ENCODE measurements at regions not wholly inside any gene's neighbourhood (a gene's known extent, or its start where the extent isn't known, plus 50 kb on each side); places are given as distances from the start of the nearest gene placed in this dataset.

- H3K27me3 Mint-ChIP-seq = peaks cover 19 to 25% of the 10 kb centered on the region in 2 donors
- H3K4me1 Mint-ChIP-seq = no peaks in the 10 kb centered on the region
- Histone ChIP-seq H3K9me3 (no peaks in the 10 kb centered on the region), H3K4me3 (ENCODE audit: control insufficient read depth in 1 of 2, extremely low read depth in 1 of 2, low read length in 1 of 2) (no peak overlapping the region), H3K4me1 (ENCODE audit: control insufficient read depth in 1 of 2, extremely low read depth in 1 of 2, insufficient read depth in 2 of 2, low read length in 2 of 2) (no peaks in the 10 kb centered on the region), H3K27ac (ENCODE audit: low read length) (no peak overlapping the region), H3K27me3 (replicated peaks in 1 of 2; ENCODE audit: control insufficient read depth in 2 of 2, extremely low read depth in 1 of 2, insufficient read depth in 2 of 2, low read length in 1 of 2) (peaks cover 0 to 10% of the 10 kb centered on the region in 2 experiments), H3K36me3 (ENCODE audit: control insufficient read depth in 2 of 2, extremely low read depth in 1 of 2, insufficient read depth in 1 of 2, low read length in 1 of 2) (no peaks in the 10 kb centered on the region)
- no peaks in the 10 kb centered on the region for H3K36me3 Mint-ChIP-seq
- POLR2A ChIA-PET = no interaction called here
- no peak for DNase-seq
- no peak overlapping the region for H3K27ac Mint-ChIP-seq
- H3K4me3 Mint-ChIP-seq = no peak overlapping the region
- CTCF ChIA-PET = no interaction called here
- ATAC-seq (replicated peaks in 1 of 4) = no peak
- peaks cover 0 to 3% (median 0%) of the 10 kb centered on the region in 3 donors for H3K9me3 Mint-ChIP-seq
- no CpG with 5 or more reads among the region's 2 CpGs for WGBS (ENCODE audit: insufficient coverage)
Measured at GRCh38 chr2:136517716-136518115, 247.6 kb upstream of the THSD7B start.

GRCh38 chr2:136510244-136510643 lies 255.1 kb upstream of the THSD7B start:
- Mint-ChIP-seq H3K9me3 (peaks cover 0 to 3% (median 0%) of the 10 kb centered on the region in 3 donors), H3K27ac (no peak overlapping the region), H3K4me3 (no peak overlapping the region), H3K27me3 (peaks cover 11 to 22% of the 10 kb centered on the region in 2 donors), H3K4me1 (no peaks in the 10 kb centered on the region), H3K36me3 (no peaks in the 10 kb centered on the region)
- H3K4me3 ChIP-seq (ENCODE audit: control insufficient read depth in 1 of 2, extremely low read depth in 1 of 2, low read length in 1 of 2) = no peak overlapping the region
- H3K9me3 ChIP-seq = no peaks in the 10 kb centered on the region
- H3K4me1 ChIP-seq (ENCODE audit: control insufficient read depth in 1 of 2, extremely low read depth in 1 of 2, insufficient read depth in 2 of 2, low read length in 2 of 2) = no peaks in the 10 kb centered on the region
- H3K27me3 ChIP-seq (replicated peaks in 1 of 2; ENCODE audit: control insufficient read depth in 2 of 2, extremely low read depth in 1 of 2, insufficient read depth in 2 of 2, low read length in 1 of 2) = peaks cover 0 to 14% of the 10 kb centered on the region in 2 experiments
- DNase-seq (no peak), ATAC-seq (replicated peaks in 1 of 4) (no peak)
- no peak overlapping the region for H3K27ac ChIP-seq (ENCODE audit: low read length)
- H3K36me3 ChIP-seq (ENCODE audit: control insufficient read depth in 2 of 2, extremely low read depth in 1 of 2, insufficient read depth in 1 of 2, low read length in 1 of 2) = no peaks in the 10 kb centered on the region
- CTCF ChIA-PET = no interaction called here
- POLR2A ChIA-PET = no interaction called here

DNA sequence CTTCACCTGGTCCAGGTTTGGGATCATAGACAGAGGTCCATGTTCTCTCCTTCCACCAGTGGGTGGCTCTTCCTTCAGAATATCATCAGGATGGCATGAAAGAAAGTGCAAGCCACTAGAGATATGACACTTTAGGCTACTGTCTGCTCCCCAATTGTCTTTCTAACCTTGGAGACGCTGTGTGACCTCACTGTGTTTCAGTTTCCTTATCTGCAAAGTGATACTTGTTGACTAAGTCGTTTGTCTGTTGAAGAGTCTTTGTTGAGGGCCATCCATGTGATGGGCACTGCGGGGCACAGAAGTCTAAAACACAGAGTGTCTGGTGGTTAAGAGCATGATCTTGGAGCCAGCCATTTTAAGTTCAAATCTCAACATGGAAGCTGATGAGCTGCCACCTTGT lies 259.9 kb upstream of the THSD7B start:
- Histone ChIP-seq H3K36me3 (ENCODE audit: control insufficient read depth in 2 of 2, extremely low read depth in 1 of 2, insufficient read depth in 1 of 2, low read length in 1 of 2) (no peaks in the 10 kb centered on the region), H3K27me3 (replicated peaks in 1 of 2; ENCODE audit: control insufficient read depth in 2 of 2, extremely low read depth in 1 of 2, insufficient read depth in 2 of 2, low read length in 1 of 2) (peaks cover 0 to 9% of the 10 kb centered on the region in 2 experiments), H3K4me3 (ENCODE audit: control insufficient read depth in 1 of 2, extremely low read depth in 1 of 2, low read length in 1 of 2) (no peak overlapping the region), H3K9me3 (no peaks in the 10 kb centered on the region), H3K27ac (ENCODE audit: low read length) (no peak overlapping the region), H3K4me1 (ENCODE audit: control insufficient read depth in 1 of 2, extremely low read depth in 1 of 2, insufficient read depth in 2 of 2, low read length in 2 of 2) (no peaks in the 10 kb centered on the region)
- no peak for ATAC-seq (replicated peaks in 1 of 4)
- H3K27ac Mint-ChIP-seq = no peak overlapping the region
- H3K27me3 Mint-ChIP-seq = peaks cover 7 to 9% of the 10 kb centered on the region in 2 donors
- WGBS (ENCODE audit: insufficient coverage) = no CpG with 5 or more reads among the region's 3 CpGs
- H3K36me3 Mint-ChIP-seq = no peaks in the 10 kb centered on the region
- H3K4me1 Mint-ChIP-seq = no peaks in the 10 kb centered on the region
- no peaks in the 10 kb centered on the region for H3K9me3 Mint-ChIP-seq
- no peak overlapping the region for H3K4me3 Mint-ChIP-seq
- ChIA-PET CTCF (no interaction called here), POLR2A (no interaction called here)
- no peak for DNase-seq

DNA sequence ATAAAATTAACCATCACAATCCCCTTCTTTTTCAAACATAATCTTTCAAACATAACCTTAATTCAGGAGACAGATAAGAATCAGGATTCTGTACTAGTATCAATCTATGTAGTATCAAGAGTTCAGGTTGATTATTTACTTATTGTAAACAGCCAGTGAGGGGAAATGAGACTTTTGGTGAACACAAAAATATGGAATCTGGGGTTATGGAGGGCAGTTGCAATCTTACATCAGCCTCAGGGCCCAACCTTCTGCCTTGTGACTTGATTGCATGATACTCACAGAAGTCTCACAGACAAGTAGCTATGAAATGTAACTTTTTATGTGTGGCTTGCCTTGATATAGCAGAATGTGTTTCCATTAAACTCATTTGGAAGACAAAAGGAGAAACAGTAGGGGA lies 262.7 kb upstream of the THSD7B start:
- H3K27me3 ChIP-seq (replicated peaks in 1 of 2; ENCODE audit: control insufficient read depth in 2 of 2, extremely low read depth in 1 of 2, insufficient read depth in 2 of 2, low read length in 1 of 2) = peaks cover 0 to 4% of the 10 kb centered on the region in 2 experiments
- Mint-ChIP-seq H3K36me3 (no peaks in the 10 kb centered on the region), H3K4me1 (no peaks in the 10 kb centered on the region), H3K27me3 (peaks cover 2 to 4% of the 10 kb centered on the region in 2 donors), H3K9me3 (no peaks in the 10 kb centered on the region), H3K4me3 (no peak overlapping the region), H3K27ac (no peak overlapping the region)
- DNase-seq (no peak), ATAC-seq (replicated peaks in 1 of 4) (no peak)
- no peak overlapping the region for H3K4me3 ChIP-seq (ENCODE audit: control insufficient read depth in 1 of 2, extremely low read depth in 1 of 2, low read length in 1 of 2)
- ChIA-PET CTCF (no interaction called here), POLR2A (interaction anchor here in 1 of 2 donors (0.6 kb wide), 1 partner anchor 1202 kb away, joined by 3 read pairs; no protein-coding TSS in a partner anchor)
- no peaks in the 10 kb centered on the region for H3K9me3 ChIP-seq
- no peaks in the 10 kb centered on the region for H3K36me3 ChIP-seq (ENCODE audit: control insufficient read depth in 2 of 2, extremely low read depth in 1 of 2, insufficient read depth in 1 of 2, low read length in 1 of 2)
- no peaks in the 10 kb centered on the region for H3K4me1 ChIP-seq (ENCODE audit: control insufficient read depth in 1 of 2, extremely low read depth in 1 of 2, insufficient read depth in 2 of 2, low read length in 2 of 2)
- no peak overlapping the region for H3K27ac ChIP-seq (ENCODE audit: low read length)

- H3K4me1 ChIP-seq (ENCODE audit: control insufficient read depth in 1 of 2, extremely low read depth in 1 of 2, insufficient read depth in 2 of 2, low read length in 2 of 2) = no peaks in the 10 kb centered on the region
- H3K27ac ChIP-seq (ENCODE audit: low read length) = no peak overlapping the region
- ATAC-seq (replicated peaks in 1 of 4) (no peak), DNase-seq (no peak)
- Mint-ChIP-seq H3K4me3 (no peak overlapping the region), H3K36me3 (no peaks in the 10 kb centered on the region), H3K27me3 (peaks cover 9 to 22% of the 10 kb centered on the region in 2 donors), H3K27ac (no peak overlapping the region), H3K4me1 (no peaks in the 10 kb centered on the region), H3K9me3 (peaks cover 0 to 4% (median 0%) of the 10 kb centered on the region in 3 donors)
- H3K4me3 ChIP-seq (ENCODE audit: control insufficient read depth in 1 of 2, extremely low read depth in 1 of 2, low read length in 1 of 2) = no peak overlapping the region
- no CpG with 5 or more reads among the region's 3 CpGs for WGBS (ENCODE audit: insufficient coverage)
- POLR2A ChIA-PET = no interaction called here
- H3K36me3 ChIP-seq (ENCODE audit: control insufficient read depth in 2 of 2, extremely low read depth in 1 of 2, insufficient read depth in 1 of 2, low read length in 1 of 2) = no peaks in the 10 kb centered on the region
- peaks cover 0 to 10% of the 10 kb centered on the region in 2 experiments for H3K27me3 ChIP-seq (replicated peaks in 1 of 2; ENCODE audit: control insufficient read depth in 2 of 2, extremely low read depth in 1 of 2, insufficient read depth in 2 of 2, low read length in 1 of 2)
- CTCF ChIA-PET = no interaction called here
- no peaks in the 10 kb centered on the region for H3K9me3 ChIP-seq
Measured at GRCh38 chr2:136497709-136498108, 267.6 kb upstream of the THSD7B start.

GRCh38 chr2:136496966-136497365 lies 268.4 kb upstream of the THSD7B start:
- H3K4me1 ChIP-seq (ENCODE audit: control insufficient read depth in 1 of 2, extremely low read depth in 1 of 2, insufficient read depth in 2 of 2, low read length in 2 of 2) = no peaks in the 10 kb centered on the region
- H3K27me3 ChIP-seq (replicated peaks in 1 of 2; ENCODE audit: control insufficient read depth in 2 of 2, extremely low read depth in 1 of 2, insufficient read depth in 2 of 2, low read length in 1 of 2) = peaks cover 0 to 13% of the 10 kb centered on the region in 2 experiments
- DNase-seq = no peak
- no CpG with 5 or more reads among the region's 5 CpGs for WGBS (ENCODE audit: insufficient coverage)
- no peaks in the 10 kb centered on the region for H3K36me3 ChIP-seq (ENCODE audit: control insufficient read depth in 2 of 2, extremely low read depth in 1 of 2, insufficient read depth in 1 of 2, low read length in 1 of 2)
- H3K9me3 Mint-ChIP-seq = peaks cover 0 to 4% (median 0%) of the 10 kb centered on the region in 3 donors
- no peak overlapping the region for H3K4me3 ChIP-seq (ENCODE audit: control insufficient read depth in 1 of 2, extremely low read depth in 1 of 2, low read length in 1 of 2)
- peaks cover 9 to 25% of the 10 kb centered on the region in 2 donors for H3K27me3 Mint-ChIP-seq
- ATAC-seq (replicated peaks in 1 of 4) = no peak
- H3K36me3 Mint-ChIP-seq = no peaks in the 10 kb centered on the region
- H3K4me1 Mint-ChIP-seq = no peaks in the 10 kb centered on the region
- H3K27ac Mint-ChIP-seq = no peak overlapping the region
- ChIA-PET POLR2A (interaction anchor here in 1 of 2 donors (0.5 kb wide), 1 partner anchor 1882 kb away, joined by 6 read pairs; no protein-coding TSS in a partner anchor), CTCF (no interaction called here)
- H3K9me3 ChIP-seq = no peaks in the 10 kb centered on the region
- no peak overlapping the region for H3K27ac ChIP-seq (ENCODE audit: low read length)
- H3K4me3 Mint-ChIP-seq = no peak overlapping the region

GRCh38 chr2:136495636-136496035 lies 269.7 kb upstream of the THSD7B start:
- Histone ChIP-seq H3K27ac (ENCODE audit: low read length) (no peak overlapping the region), H3K4me1 (ENCODE audit: control insufficient read depth in 1 of 2, extremely low read depth in 1 of 2, insufficient read depth in 2 of 2, low read length in 2 of 2) (no peaks in the 10 kb centered on the region), H3K4me3 (ENCODE audit: control insufficient read depth in 1 of 2, extremely low read depth in 1 of 2, low read length in 1 of 2) (no peak overlapping the region), H3K36me3 (ENCODE audit: control insufficient read depth in 2 of 2, extremely low read depth in 1 of 2, insufficient read depth in 1 of 2, low read length in 1 of 2) (no peaks in the 10 kb centered on the region), H3K27me3 (replicated peaks in 1 of 2; ENCODE audit: control insufficient read depth in 2 of 2, extremely low read depth in 1 of 2, insufficient read depth in 2 of 2, low read length in 1 of 2) (peaks cover 0 to 13% of the 10 kb centered on the region in 2 experiments), H3K9me3 (no peaks in the 10 kb centered on the region)
- Mint-ChIP-seq H3K4me1 (no peaks in the 10 kb centered on the region), H3K36me3 (no peaks in the 10 kb centered on the region), H3K4me3 (no peak overlapping the region), H3K9me3 (peaks cover 0 to 4% (median 0%) of the 10 kb centered on the region in 3 donors), H3K27ac (no peak overlapping the region), H3K27me3 (peaks cover 18 to 29% of the 10 kb centered on the region in 2 donors)
- ATAC-seq (replicated peaks in 1 of 4) (no peak), DNase-seq (no peak)
- WGBS (ENCODE audit: insufficient coverage) = 66% methylated on average over 4 of the region's 5 CpGs
- ChIA-PET CTCF (no interaction called here), POLR2A (no interaction called here)

Data from T-cell (primary cell).